ENCODE measurements at regions not wholly inside any gene's neighbourhood (a gene's known extent, or its start where the extent isn't known, plus 50 kb on each side); places are given as distances from the start of the nearest gene placed in this dataset.

DNA sequence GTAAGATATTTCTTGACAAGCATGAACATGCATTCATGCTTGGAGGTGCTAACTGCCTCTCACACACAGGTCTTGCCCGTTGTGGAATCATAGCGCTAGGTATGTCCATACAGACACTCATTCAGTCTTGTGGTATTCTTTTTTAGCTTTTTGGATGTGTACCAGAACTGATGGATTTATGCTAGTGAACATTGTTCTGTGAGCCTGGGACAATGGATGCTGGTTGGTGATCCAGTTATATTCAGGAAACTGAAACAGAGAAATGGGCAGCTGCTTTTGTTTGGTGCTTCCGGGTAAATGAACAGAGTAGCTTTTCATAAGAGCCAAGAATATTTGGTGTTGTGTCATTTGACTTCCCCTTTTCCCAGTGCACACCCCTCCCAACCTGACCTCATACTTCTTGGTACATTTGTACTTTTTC lies 78.9 kb upstream of the SLC4A4 start:
- Histone ChIP-seq H3K27ac (no peak overlapping the region), H3K4me3 (no peak overlapping the region), H3K9me3 (no peaks in the 10 kb centered on the region), H3K4me1 (no peaks in the 10 kb centered on the region), H3K36me3 (no peaks in the 10 kb centered on the region), H3K27me3 (no peaks in the 10 kb centered on the region)
- intact Hi-C loops (cut with DNase I; ENCODE audit: low total_unique reads) = no loop called here
- DNase-seq = no peak
- TF ChIP-seq, protein P1, sequence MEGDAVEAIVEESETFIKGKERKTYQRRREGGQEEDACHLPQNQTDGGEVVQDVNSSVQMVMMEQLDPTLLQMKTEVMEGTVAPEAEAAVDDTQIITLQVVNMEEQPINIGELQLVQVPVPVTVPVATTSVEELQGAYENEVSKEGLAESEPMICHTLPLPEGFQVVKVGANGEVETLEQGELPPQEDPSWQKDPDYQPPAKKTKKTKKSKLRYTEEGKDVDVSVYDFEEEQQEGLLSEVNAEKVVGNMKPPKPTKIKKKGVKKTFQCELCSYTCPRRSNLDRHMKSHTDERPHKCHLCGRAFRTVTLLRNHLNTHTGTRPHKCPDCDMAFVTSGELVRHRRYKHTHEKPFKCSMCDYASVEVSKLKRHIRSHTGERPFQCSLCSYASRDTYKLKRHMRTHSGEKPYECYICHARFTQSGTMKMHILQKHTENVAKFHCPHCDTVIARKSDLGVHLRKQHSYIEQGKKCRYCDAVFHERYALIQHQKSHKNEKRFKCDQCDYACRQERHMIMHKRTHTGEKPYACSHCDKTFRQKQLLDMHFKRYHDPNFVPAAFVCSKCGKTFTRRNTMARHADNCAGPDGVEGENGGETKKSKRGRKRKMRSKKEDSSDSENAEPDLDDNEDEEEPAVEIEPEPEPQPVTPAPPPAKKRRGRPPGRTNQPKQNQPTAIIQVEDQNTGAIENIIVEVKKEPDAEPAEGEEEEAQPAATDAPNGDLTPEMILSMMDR (IDR thresholded peaks at IDR 0.05) = no peak
- TF ChIP-seq POLR2A (IDR thresholded peaks at IDR 0.05) = no peak

DNA sequence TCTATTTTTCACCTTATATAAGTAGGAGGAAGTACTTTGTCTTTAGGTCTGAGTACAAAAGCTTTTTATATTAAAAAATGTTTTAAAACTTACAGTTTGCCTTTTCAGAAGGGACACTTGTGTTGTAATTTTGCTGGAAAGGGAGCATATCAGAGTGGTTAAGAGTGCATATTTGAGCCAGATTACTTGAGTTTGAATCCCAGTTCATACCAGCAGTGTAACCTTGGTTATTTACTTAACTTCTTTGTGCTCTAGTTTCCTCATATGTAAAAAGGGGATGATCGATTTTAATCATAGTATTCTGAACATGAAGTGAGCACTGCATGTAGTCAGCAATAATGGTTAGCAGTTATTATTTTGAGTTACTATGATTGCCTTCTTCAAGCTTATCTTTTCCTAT lies 78.3 kb upstream of the SLC4A4 start:
- H3K4me3 ChIP-seq = no peak overlapping the region
- H3K27ac ChIP-seq = no peak overlapping the region
- H3K27me3 ChIP-seq = no peaks in the 10 kb centered on the region
- H3K36me3 ChIP-seq = no peaks in the 10 kb centered on the region
- H3K4me1 ChIP-seq = no peaks in the 10 kb centered on the region
- intact Hi-C loops (cut with DNase I; ENCODE audit: low total_unique reads) = no loop called here
- no peak for DNase-seq
- TF ChIP-seq POLR2A (IDR thresholded peaks at IDR 0.05) = no peak
- TF ChIP-seq, protein P1 (IDR thresholded peaks at IDR 0.05) = no peak
- no peaks in the 10 kb centered on the region for H3K9me3 ChIP-seq

DNA sequence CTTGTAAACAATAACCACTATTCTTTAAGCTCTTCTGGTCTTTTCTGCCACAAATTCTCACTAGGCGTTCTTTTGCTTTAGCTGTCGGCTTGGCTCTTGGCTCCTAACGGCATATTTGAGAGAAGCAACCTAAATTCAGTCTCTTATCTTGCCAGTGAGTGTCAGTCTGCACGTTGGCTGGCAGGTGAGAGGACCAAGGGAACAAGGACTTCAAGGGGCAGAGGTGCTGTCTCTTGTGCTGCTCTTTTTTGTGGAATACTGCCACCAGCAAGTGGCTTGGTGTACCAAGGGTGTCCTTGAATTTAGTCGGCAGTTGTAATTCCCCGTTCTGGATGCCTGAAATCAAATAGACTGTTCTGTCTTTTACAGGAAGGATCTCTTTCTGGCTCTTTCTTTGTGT lies 77.8 kb upstream of the SLC4A4 start:
- intact Hi-C loops (cut with DNase I; ENCODE audit: low total_unique reads) = no loop called here
- no peak overlapping the region for H3K4me3 ChIP-seq
- no peak for TF ChIP-seq POLR2A (IDR thresholded peaks at IDR 0.05)
- TF ChIP-seq, protein P1 (IDR thresholded peaks at IDR 0.05) = no peak
- no peaks in the 10 kb centered on the region for H3K4me1 ChIP-seq
- no peaks in the 10 kb centered on the region for H3K9me3 ChIP-seq
- no peaks in the 10 kb centered on the region for H3K27me3 ChIP-seq
- DNase-seq = no peak
- H3K36me3 ChIP-seq = no peaks in the 10 kb centered on the region
- H3K27ac ChIP-seq = no peak overlapping the region

DNA sequence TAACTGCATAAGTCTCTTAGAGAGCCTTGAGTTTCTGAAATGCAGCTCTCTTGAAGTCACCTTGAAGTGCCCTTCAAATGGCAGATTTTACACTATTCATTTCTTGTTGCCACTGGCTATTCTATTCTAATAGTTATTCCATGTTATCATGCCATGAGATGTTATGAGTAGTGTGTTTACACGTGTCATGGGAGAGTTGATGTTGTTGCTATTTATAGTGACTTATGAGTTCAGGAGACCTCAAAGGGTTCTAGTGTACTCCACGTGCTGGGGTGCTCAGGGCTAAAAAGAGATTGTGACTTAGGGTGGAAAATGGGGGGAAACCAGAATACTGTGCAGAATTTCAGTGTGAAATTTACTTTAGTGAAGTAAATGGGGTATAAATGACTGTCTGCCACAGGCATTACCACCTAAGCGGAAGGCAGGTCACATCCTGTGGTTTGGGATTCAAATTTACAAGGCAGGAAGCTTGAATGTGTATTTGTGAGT lies 77.1 kb upstream of the SLC4A4 start:
- Histone ChIP-seq H3K27me3 (no peaks in the 10 kb centered on the region), H3K9me3 (no peaks in the 10 kb centered on the region), H3K4me1 (no peaks in the 10 kb centered on the region), H3K27ac (no peak overlapping the region), H3K4me3 (no peak overlapping the region), H3K36me3 (no peaks in the 10 kb centered on the region)
- TF ChIP-seq POLR2A (IDR thresholded peaks at IDR 0.05) = no peak
- TF ChIP-seq, protein P1 (IDR thresholded peaks at IDR 0.05) = no peak
- intact Hi-C loops (cut with DNase I; ENCODE audit: low total_unique reads) = no loop called here
- DNase-seq = no peak

DNA sequence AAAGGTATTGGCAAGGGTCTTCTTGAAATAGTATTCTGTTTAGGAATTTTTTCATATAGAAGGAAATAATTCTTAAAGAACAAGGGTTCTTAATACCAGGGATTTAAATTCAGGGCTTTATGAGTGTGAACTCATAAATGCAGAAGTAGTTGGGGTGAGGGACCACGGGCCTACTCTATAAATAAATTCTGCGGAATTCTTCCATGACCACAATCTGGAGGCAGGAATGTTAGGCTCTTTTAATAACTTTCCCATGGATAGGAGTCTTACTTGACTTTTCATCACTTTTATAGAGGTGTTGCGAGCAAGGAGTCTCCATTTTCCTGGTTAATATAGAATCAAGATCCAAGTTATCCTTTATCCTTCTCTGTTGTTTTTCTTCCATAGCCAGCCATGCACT lies 76.7 kb upstream of the SLC4A4 start:
- no peak for TF ChIP-seq POLR2A (IDR thresholded peaks at IDR 0.05)
- TF ChIP-seq, protein P1 (IDR thresholded peaks at IDR 0.05) = no peak
- intact Hi-C loops (cut with DNase I; ENCODE audit: low total_unique reads) = no loop called here
- no peak for DNase-seq
- Histone ChIP-seq H3K27me3 (no peaks in the 10 kb centered on the region), H3K36me3 (no peaks in the 10 kb centered on the region), H3K4me1 (no peaks in the 10 kb centered on the region), H3K27ac (no peak overlapping the region), H3K4me3 (no peak overlapping the region), H3K9me3 (no peaks in the 10 kb centered on the region)
